Chondrocyte (in vitro differentiated cells): ENCODE measurements at regions not wholly inside any gene's neighbourhood (a gene's known extent, or its start where the extent isn't known, plus 50 kb on each side); places are given as distances from the start of the nearest gene placed in this dataset.

Source experiments
- DNase-seq: peaks from one replicate; pipeline ENCODE4 v3.0.0; 2021; ENCODE audit warnings: mixed read lengths, low spot score
- H3K27ac Mint-ChIP-seq: one replicate; pipeline ENCODE4 v1.8.0; 2021; ENCODE audit warnings: mild to moderate bottlenecking, moderate library complexity, mixed read lengths; ENCODE audit not compliant: unreplicated experiment
- H3K27me3 Mint-ChIP-seq: 2 replicates; pipeline ENCODE4 v1.8.0; 2021; ENCODE audit warnings: low read depth, mixed read lengths
- H3K36me3 Mint-ChIP-seq: 2 replicates; pipeline ENCODE4 v1.8.0; 2021; ENCODE audit warnings: low read depth, mixed read lengths
- H3K4me1 Mint-ChIP-seq: 2 replicates; pipeline ENCODE4 v1.8.0; 2021; ENCODE audit warnings: low read depth, mild to moderate bottlenecking, mixed read lengths
- H3K4me3 Mint-ChIP-seq: one replicate; pipeline ENCODE4 v1.8.0; 2021; ENCODE audit warnings: mild to moderate bottlenecking, moderate library complexity, mixed read lengths; ENCODE audit not compliant: unreplicated experiment
- H3K9me3 Mint-ChIP-seq: 2 replicates; pipeline ENCODE4 v1.8.0; 2021; ENCODE audit warnings: low read depth, mixed read lengths
- TF ChIP-seq, protein P1 (sequence below): fragments of 200-600 bp; sonication (generic); IDR thresholded peaks from 2 replicates; pipeline ENCODE4 v1.5.0; 2021; ENCODE audit warnings: antibody characterized with exemption, mild to moderate bottlenecking, moderate library complexity

DNA sequence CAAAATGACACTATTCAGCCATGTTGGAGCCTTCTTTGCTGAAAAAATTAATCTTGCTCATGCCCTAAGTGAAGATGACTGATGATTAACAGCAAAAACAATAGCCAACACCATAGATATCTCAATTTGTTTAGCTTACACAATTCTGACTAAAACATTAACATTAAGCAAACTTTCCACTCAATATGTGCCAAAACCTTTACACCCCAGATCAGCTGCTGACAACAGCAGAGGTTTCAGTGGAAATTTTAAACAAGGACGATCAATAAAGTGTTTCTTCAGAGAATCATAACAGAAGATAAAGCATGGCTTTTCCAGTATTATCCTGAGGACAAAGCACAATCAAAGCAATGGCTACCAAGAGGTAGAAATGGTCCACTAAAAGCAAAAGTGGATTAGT, 254.4 kb upstream of the GRAMD2B start:
- Mint-ChIP-seq H3K9me3 (peaks cover 35% of the 10 kb centered on the region), H3K4me1 (no peaks in the 10 kb centered on the region)
- TF ChIP-seq, protein P1, sequence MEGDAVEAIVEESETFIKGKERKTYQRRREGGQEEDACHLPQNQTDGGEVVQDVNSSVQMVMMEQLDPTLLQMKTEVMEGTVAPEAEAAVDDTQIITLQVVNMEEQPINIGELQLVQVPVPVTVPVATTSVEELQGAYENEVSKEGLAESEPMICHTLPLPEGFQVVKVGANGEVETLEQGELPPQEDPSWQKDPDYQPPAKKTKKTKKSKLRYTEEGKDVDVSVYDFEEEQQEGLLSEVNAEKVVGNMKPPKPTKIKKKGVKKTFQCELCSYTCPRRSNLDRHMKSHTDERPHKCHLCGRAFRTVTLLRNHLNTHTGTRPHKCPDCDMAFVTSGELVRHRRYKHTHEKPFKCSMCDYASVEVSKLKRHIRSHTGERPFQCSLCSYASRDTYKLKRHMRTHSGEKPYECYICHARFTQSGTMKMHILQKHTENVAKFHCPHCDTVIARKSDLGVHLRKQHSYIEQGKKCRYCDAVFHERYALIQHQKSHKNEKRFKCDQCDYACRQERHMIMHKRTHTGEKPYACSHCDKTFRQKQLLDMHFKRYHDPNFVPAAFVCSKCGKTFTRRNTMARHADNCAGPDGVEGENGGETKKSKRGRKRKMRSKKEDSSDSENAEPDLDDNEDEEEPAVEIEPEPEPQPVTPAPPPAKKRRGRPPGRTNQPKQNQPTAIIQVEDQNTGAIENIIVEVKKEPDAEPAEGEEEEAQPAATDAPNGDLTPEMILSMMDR: no peak

DNA sequence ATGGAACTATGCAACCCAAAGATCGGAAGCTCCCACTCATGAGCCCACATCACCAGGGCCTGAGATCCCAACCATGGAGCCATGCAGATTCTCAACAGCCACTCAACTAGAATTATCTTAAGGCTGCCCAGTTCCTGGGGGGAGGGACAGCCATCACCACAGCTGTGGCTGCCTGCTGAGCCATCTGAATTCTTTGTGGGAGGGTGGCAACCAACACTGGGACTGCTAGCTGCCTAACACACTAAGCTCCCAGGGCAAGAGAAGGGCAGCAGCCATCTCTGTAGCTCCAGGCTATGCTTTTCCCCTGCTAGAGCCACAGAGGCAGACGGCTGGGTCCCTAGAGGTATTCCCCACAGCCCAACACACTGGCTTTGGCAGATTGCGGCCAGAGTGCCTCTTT, 251.3 kb upstream of the GRAMD2B start:
- TF ChIP-seq, protein P1: no peak
- H3K36me3 Mint-ChIP-seq: peaks cover 14% of the 10 kb centered on the region
- H3K9me3 Mint-ChIP-seq: peaks cover 37% of the 10 kb centered on the region
- H3K27ac Mint-ChIP-seq: no peak overlapping the region
- DNase-seq: no peak
- H3K27me3 Mint-ChIP-seq: peaks cover 5% of the 10 kb centered on the region
- H3K4me3 Mint-ChIP-seq: no peak overlapping the region
- H3K4me1 Mint-ChIP-seq: no peaks in the 10 kb centered on the region

More for the DNA sequence above, 254.4 kb upstream of the GRAMD2B start:
- no peak for DNase-seq
- H3K27ac Mint-ChIP-seq: no peak overlapping the region
- peaks cover 14% of the 10 kb centered on the region for H3K36me3 Mint-ChIP-seq
- no peak overlapping the region for H3K4me3 Mint-ChIP-seq
- H3K27me3 Mint-ChIP-seq: no peaks in the 10 kb centered on the region

DNA sequence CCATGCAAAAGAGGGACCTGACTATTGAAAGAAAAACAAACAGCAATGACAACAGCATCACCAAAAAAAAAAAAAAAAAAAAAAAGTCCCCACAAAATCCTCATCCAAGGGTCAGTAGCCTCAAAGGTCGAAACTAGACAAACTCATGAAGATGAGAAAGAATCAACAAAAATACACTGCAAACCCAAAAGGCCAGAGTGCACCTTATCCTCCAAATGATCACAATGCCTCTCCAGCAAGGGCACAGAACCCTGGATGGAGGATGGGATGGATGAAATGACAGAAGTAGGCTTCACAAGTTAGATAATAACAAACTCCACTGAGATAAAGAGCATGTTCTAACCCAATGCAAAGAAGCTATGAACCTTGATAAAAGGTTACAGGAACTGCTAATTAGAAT, 250.4 kb upstream of the GRAMD2B start:
- Mint-ChIP-seq H3K4me1 (no peaks in the 10 kb centered on the region), H3K27me3 (peaks cover 5% of the 10 kb centered on the region), H3K36me3 (peaks cover 12% of the 10 kb centered on the region), H3K27ac (no peak overlapping the region), H3K9me3 (peaks cover 31% of the 10 kb centered on the region), H3K4me3 (no peak overlapping the region)
- TF ChIP-seq, protein P1: no peak
- DNase-seq: no peak

DNA sequence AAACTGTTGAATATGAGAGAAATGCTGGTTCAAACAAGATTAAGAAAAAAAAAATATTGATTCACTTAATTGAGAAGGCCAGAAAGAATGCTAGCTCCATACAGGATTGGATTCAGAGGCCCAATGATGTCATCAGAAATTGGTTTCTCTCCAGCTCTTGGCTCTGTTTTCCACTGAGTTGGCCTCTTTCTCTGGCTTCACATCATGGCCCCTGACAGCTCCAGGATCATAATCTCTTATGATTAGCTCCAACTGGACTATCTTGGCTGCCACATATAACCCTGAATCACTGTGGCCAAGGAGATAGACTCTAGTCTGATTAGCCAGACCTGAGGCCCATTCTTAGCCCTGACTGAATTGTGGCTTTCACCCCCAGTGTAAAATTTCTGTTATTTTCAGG, 244.7 kb upstream of the GRAMD2B start:
- no peak overlapping the region for H3K4me3 Mint-ChIP-seq
- peaks cover 21% of the 10 kb centered on the region for H3K9me3 Mint-ChIP-seq
- H3K27me3 Mint-ChIP-seq: peaks cover 5% of the 10 kb centered on the region
- no peak for DNase-seq
- H3K36me3 Mint-ChIP-seq: peaks cover 8% of the 10 kb centered on the region
- TF ChIP-seq, protein P1: no peak
- H3K27ac Mint-ChIP-seq: no peak overlapping the region
- no peaks in the 10 kb centered on the region for H3K4me1 Mint-ChIP-seq

DNA sequence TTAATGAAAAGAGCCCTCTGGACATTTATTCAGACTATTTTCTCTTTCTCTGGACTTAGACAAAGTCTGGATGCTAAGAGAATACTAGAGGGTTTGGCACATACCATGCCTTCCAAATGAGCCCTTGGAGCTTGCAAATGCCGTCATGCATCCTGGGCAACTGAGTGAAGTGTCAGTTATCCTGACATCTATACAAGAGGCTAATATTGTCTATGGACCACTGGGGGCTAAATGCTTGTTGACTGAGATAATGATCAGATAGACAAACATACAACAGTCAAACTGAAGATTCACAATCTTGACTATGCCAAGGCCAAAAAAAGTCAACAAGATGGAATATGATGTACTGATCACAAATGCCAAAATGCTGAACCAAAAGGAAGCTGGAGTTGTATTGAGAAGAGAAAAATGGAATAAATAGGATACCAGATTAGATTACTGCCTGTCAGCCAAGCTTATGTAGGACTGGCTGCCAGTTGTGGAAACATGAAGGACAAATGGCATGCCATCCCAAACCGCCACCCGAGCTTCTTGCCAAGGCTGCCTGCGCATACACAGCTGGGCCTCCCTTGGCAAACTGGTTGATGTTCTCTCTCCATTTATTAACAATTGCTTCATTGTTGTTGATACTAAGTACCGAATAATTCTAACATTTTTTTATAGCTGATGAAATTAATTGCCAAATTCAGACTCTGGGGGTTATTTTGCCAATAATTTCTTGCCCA, 240.1 kb upstream of the GRAMD2B start:
- no peak overlapping the region for H3K4me3 Mint-ChIP-seq
- H3K27me3 Mint-ChIP-seq: no peaks in the 10 kb centered on the region
- no peaks in the 10 kb centered on the region for H3K36me3 Mint-ChIP-seq
- TF ChIP-seq, protein P1: no peak
- no peak for DNase-seq
- peaks cover 8% of the 10 kb centered on the region for H3K9me3 Mint-ChIP-seq
- H3K4me1 Mint-ChIP-seq: no peaks in the 10 kb centered on the region
- H3K27ac Mint-ChIP-seq: no peak overlapping the region
